Fibroblast of lung (primary cell): ENCODE measurements at regions not wholly inside any gene's neighbourhood (a gene's known extent, or its start where the extent isn't known, plus 50 kb on each side); places are given as distances from the start of the nearest gene placed in this dataset.

ENCODE experiments used
- CTCF ChIP-seq, 2 donors: IDR thresholded peaks in 1 of 2; conservative IDR thresholded peaks in 1 of 2; 1 replicate in 1 of 2; 2 replicates in 1 of 2; pipeline ENCODE4 v1.5.1; 2011 to 2012; ENCODE audit warnings: low read length in 2 of 2, control low read depth in 1 of 2, inconsistent platforms in 1 of 2, low read depth in 1 of 2, mild to moderate bottlenecking in 1 of 2
- EZH2 ChIP-seq: IDR thresholded peaks from 2 replicates; pipeline ENCODE4 v1.5.1; 2012; ENCODE audit warnings: low read length, control low read depth, mild to moderate bottlenecking; ENCODE audit errors: missing control alignments

GRCh38 chr10:100624298-100624697 lies 88.6 kb downstream of the HIF1AN start:
- TF ChIP-seq CTCF (conservative IDR thresholded peaks at IDR 0.05 in 1 of 2, IDR thresholded peaks at IDR 0.05 in 1 of 2; ENCODE audit: low read depth in 1 of 2, low read length in 2 of 2), result no peak
- no peak for TF ChIP-seq EZH2
